GM21717 (cell line): ENCODE measurements at regions not wholly inside any gene's neighbourhood (a gene's known extent, or its start where the extent isn't known, plus 50 kb on each side); places are given as distances from the start of the nearest gene placed in this dataset.

Experiments used
- ATAC-seq: cut with Tn5 transposase; IDR thresholded peaks from one replicate; pipeline ENCODE4 v1.9.1; 2021; ENCODE audit warnings: mild to moderate bottlenecking, moderate library complexity; ENCODE audit not compliant: unreplicated experiment

- no peak for ATAC-seq
These were observed 630.2 kb downstream of the HDGFL1 start for GRCh38 chr6:23199541-23199940.

DNA sequence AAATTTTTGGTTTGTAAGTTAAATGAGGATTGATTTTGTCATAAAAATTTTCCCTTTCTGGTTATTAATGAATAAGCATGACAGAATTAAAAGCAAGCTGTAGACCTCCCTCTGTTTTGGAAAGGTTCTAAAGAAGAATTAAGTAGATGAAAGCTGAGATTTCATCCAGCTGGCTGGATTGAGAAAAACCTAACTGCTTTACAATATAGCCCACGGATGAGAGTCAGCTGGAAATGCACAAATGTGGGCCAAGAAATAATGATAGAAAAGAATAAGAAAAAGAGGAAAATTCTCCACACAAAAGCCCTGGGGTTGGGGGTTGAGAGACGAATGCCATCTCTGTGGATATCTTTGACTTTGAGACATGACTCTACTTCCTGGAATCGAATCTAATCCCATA, 631.6 kb downstream of the HDGFL1 start:
- ATAC-seq, result no peak

- ATAC-seq, result no peak
These were observed 632.8 kb downstream of the HDGFL1 start for GRCh38 chr6:23202207-23202606.

- ATAC-seq, result no peak
These were observed 643.0 kb downstream of the HDGFL1 start for GRCh38 chr6:23212398-23212797.

DNA sequence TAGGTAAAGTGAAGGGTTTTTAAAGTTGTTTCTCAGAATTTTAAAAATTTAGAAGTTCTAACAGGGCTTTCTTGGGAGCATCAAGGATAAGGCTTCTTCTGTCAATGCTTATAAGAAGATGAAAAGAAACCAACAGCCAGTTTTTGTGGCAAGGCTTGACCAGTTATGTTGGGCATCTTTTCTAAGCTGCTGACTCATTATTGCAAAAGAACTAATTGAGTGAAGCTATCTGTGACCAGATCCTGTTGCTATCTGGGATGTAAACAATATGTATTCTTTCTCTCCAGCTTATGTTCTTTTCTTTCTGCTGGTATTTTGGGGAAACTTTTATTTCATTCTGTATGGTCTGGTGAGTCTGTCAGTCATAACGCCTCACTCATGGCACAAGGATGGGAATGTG, 643.8 kb downstream of the HDGFL1 start:
- no peak for ATAC-seq

GRCh38 chr6:23213651-23214050, 644.3 kb downstream of the HDGFL1 start:
- ATAC-seq, result no peak

DNA sequence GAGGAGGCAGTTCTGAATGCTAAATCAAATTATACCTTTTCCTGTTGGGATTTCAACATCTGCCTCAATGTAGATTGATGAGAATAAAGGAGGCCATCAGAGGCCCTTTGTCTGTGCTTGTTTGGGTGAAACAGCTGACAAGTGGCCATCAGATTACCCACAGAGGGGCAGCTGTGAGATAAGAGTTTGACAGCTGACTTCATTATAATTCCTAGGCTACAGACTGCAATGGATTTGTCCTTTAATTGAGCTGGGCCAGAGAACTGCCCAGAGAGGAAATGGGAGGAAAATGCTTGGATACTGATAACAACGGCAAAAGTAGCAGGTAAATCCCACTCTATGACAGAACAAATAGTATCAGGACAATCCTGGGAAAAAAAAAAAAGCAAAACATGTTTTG, 649.4 kb downstream of the HDGFL1 start:
- ATAC-seq, result no peak

- no peak for ATAC-seq
These were observed 653.4 kb downstream of the HDGFL1 start for GRCh38 chr6:23222724-23223123.

GRCh38 chr6:23224540-23224939, 655.2 kb downstream of the HDGFL1 start:
- ATAC-seq, result no peak

GRCh38 chr6:23228439-23229024, 659.2 kb downstream of the HDGFL1 start:
- no peak for ATAC-seq

GRCh38 chr6:23243854-23244253, 674.5 kb downstream of the HDGFL1 start:
- ATAC-seq, result no peak

GRCh38 chr6:23244300-23244699, 674.9 kb downstream of the HDGFL1 start:
- no peak for ATAC-seq

DNA sequence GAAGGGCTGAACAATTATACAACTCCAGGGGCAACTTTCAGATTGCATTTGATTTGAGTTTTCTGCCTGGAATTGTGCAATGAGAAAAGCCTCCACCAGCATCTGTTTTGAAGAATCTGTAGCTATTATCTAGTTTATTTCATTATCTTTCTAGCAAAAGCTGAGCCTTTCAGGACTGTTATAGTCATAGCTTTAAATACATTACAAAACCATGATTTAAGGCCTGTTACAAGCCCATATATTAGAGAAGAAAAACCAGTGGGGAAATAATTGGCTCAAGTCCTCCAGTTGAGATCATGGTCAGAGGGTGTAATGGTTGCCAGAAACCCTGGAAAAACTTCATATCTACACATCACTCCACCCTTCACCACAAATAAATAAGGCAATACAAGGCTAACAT, 676.2 kb downstream of the HDGFL1 start:
- ATAC-seq, result no peak

DNA sequence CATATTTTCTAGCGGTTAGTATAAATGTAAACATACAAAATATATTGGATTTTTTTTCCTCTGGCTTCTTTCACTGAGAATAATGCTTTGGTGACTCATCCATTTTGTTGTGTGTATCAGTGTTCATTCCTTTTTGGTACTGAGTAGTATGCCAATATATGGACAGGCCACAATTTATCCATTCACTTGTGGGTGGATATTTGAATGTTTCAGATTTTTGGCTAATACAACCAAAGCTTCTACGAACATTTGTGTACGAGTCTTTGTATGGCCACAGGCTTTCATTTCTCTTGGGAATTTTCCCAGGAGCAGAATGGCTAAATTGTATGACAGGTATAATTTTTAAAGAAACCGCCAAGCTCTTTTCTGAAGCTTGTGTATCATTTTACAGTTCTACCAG, 677.5 kb downstream of the HDGFL1 start:
- no peak for ATAC-seq

DNA sequence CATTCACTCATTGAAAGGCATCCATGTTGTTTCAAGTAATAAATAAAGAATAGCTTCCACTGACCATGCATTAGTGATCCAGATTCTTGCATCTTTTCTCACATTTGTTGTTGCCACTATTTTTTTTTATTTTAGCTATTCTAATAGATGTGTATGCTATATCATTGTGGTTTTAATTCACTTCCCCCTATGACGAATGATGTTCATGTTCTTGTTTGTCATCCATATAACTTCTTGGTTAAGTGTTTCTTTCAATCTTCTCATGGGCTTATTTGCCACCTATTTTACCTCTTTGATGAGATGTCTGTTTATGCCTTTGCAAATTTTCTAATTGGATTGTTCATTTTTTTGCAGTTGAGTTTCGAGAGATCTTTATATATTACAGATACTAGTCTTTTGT, 681.2 kb downstream of the HDGFL1 start:
- no peak for ATAC-seq

DNA sequence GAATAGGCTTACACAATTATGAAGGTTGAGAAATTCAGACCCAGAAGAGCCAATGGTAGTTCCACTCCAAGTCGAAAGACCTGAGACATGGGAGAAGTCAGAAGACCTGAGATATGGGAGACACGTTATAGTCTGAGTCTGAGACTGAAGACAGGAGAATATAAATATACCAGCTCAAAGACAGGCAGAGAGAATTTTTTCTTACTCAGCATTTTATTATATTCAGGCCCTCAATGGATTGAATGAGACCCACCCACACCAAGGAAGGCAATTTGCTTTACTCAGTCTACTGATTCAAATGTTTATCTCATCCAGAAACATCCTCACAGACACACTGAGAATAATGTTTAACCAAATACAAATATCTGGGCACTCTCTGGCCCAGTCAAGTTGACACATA, 693.5 kb downstream of the HDGFL1 start:
- no peak for ATAC-seq

- no peak for ATAC-seq
These were observed 695.9 kb downstream of the HDGFL1 start for GRCh38 chr6:23265270-23265669.

- ATAC-seq, result no peak
These were observed 697.2 kb downstream of the HDGFL1 start for GRCh38 chr6:23266536-23266935.

- ATAC-seq, result no peak
These were observed 698.3 kb downstream of the HDGFL1 start for GRCh38 chr6:23267651-23268050.

DNA sequence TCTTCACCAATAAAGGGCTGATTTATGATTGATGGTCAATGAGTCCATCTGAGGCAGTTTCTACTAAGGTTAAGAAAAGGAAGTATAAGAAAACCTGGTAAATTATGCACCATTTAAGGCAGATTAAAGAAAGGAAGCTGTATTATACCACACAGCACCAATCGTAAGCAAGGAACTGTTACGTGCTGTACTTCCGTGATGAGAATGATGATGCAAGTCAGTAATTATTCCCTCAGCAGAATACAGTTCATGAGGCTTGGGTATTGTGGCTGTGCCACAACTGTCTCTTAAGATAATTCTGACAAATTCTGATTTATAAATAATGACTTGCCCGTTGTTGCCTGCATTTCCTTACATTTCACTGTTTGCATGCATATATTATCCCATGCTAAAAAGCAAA, 699.0 kb downstream of the HDGFL1 start:
- no peak for ATAC-seq

DNA sequence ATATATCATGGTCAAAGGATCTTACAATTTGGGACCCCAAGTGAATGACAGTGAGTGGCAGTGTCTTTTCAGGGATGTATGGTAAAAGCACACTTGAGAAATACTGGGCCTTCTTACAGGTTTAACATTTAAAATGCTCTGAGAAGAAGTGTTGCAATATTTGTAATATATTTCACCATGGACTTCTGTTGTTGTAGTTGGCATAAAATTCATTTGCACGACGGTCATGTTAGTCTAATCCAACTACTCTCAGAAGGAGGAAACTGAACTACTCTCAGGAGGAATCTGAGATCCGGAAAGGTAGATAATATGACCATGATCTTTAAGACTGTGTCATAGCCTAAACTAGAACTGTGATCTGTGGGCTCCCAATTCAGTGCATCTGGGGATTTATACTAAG, 700.1 kb downstream of the HDGFL1 start:
- ATAC-seq, result no peak

DNA sequence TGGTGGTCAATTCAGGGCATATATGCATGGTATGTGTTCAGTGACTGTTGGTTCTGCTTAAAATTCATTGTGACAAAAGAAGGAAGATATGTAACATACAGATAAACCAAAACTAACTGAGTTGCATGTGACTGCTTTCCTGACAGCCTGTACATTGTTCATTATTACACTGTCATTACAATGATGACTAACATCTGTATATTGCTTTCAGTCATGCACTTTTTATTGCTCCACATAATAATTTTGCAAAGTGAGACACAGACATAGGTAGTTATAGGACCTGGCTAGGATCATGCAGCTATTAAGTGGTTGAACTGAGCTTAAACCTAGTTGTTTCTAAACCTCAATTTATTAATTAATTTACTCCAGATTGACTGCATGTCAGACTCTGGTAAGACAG, 703.2 kb downstream of the HDGFL1 start:
- no peak for ATAC-seq

- ATAC-seq, result no peak
These were observed 708.3 kb downstream of the HDGFL1 start for GRCh38 chr6:23277521-23278179.
